Lung (tissue), 11 donors: ENCODE measurements at regions not wholly inside any gene's neighbourhood (a gene's known extent, or its start where the extent isn't known, plus 50 kb on each side); places are given as distances from the start of the nearest gene placed in this dataset.
A peak's percentile ranks its signal among the peaks of the same experiment; 100 is the strongest.

Experiments used
- ATAC-seq: fragments of 200-7000 bp; cut with Tn5 transposase; one replicate; pipeline ENCODE4 v1.9.1; 2020; ENCODE audit warnings: moderate number of reproducible peaks; ENCODE audit not compliant: insufficient read depth, low FRiP score
- DNase-seq, 3 donors: peaks; one replicate each; pipeline ENCODE4 v3.0.0-alpha.2; 2013 to 2017
- H3K27ac ChIP-seq, 2 donors: one replicate each; pipeline ENCODE4 v1.5.1; 2013; ENCODE audit warnings: mild to moderate bottlenecking in 2 of 2, moderate library complexity in 2 of 2, control low read depth in 1 of 2, inconsistent platforms in 1 of 2, low read depth in 1 of 2, low read length in 1 of 2
- H3K27me3 ChIP-seq, 3 donors: one replicate each; pipeline ENCODE4 v1.5.1; 2013; ENCODE audit warnings: low read length in 2 of 3; ENCODE audit not compliant: control insufficient read depth in 3 of 3, insufficient read depth in 3 of 3
- H3K36me3 ChIP-seq, 4 donors: one replicate each; pipeline ENCODE4 v1.5.1; 2013; ENCODE audit warnings: low read length in 4 of 4, mild to moderate bottlenecking in 1 of 4, moderate library complexity in 1 of 4; ENCODE audit not compliant: control insufficient read depth in 4 of 4, insufficient read depth in 4 of 4
- H3K4me1 ChIP-seq, 5 donors: one replicate each; pipeline ENCODE4 v1.5.1; 2013; ENCODE audit warnings: low read length in 5 of 5, mild to moderate bottlenecking in 2 of 5, moderate library complexity in 1 of 5; ENCODE audit not compliant: control insufficient read depth in 5 of 5, insufficient read depth in 5 of 5
- H3K4me3 ChIP-seq: one replicate; pipeline ENCODE4 v1.5.1; 2013; ENCODE audit warnings: mild to moderate bottlenecking, control low read depth, moderate library complexity
- H3K9ac ChIP-seq, 2 donors: one replicate each; pipeline ENCODE4 v1.5.1; 2013; ENCODE audit warnings: low read length in 2 of 2, control low read depth in 1 of 2; ENCODE audit not compliant: insufficient read depth in 1 of 2
- H3K9me3 ChIP-seq, 4 donors: one replicate each; pipeline ENCODE4 v1.5.1; 2013; ENCODE audit warnings: low read length in 3 of 4, mild to moderate bottlenecking in 1 of 4, moderate library complexity in 1 of 4; ENCODE audit not compliant: control insufficient read depth in 4 of 4, insufficient read depth in 3 of 4
- CTCF ChIP-seq: IDR thresholded peaks from 2 replicates; pipeline ENCODE4 v1.5.1; 2012; ENCODE audit warnings: mild to moderate bottlenecking; ENCODE audit errors: control extremely low read depth, extremely low read depth
- WGBS, 2 donors: extraction: QIAGEN DNeasy Blood & Tissue Kit; methylation state at CpG; one replicate each; pipeline ENCODE4 v1.1.7; 2013; 5-methylcytosine and 5-hydroxymethylcytosine counted together
- donor health status: control.
- donor health status: control.
- donor health status: Bipolar disorder and iron deficiency.
- donor health status: healthy.
- donor health status: DM: yes; HTN: yes; CAD: no.

GRCh38 chr3:76950590-76950989 lies 89.3 kb upstream of the ROBO2 start:
- no peaks in the 10 kb centered on the region for H3K9me3 ChIP-seq
- H3K36me3 ChIP-seq = no peaks in the 10 kb centered on the region
- no peak for TF ChIP-seq CTCF
- H3K4me3 ChIP-seq = no peak overlapping the region
- DNase-seq (no peak), ATAC-seq (no peak)
- H3K27me3 ChIP-seq = no peaks in the 10 kb centered on the region
- no peak overlapping the region for H3K9ac ChIP-seq
- no peak overlapping the region for H3K27ac ChIP-seq
- WGBS, 2 donors = 94 to 95% methylated on average over 3 of the region's 3 CpGs
- peaks cover 0 to 16% (median 0%) of the 10 kb centered on the region in 5 donors for H3K4me1 ChIP-seq

- H3K4me3 ChIP-seq = no peak overlapping the region
- 84 to 86% methylated on average over 1 of the region's 1 CpG for WGBS, 2 donors
Measured at GRCh38 chr3:76954412-76954811, 85.5 kb upstream of the ROBO2 start.

GRCh38 chr3:76958274-76958673 lies 81.6 kb upstream of the ROBO2 start:
- TF ChIP-seq CTCF = no peak

More at GRCh38 chr3:76954412-76954811, 85.5 kb upstream of the ROBO2 start:
- Histone ChIP-seq H3K36me3 (no peaks in the 10 kb centered on the region), H3K27me3 (no peaks in the 10 kb centered on the region), H3K4me1 (peaks cover 0 to 19% (median 0%) of the 10 kb centered on the region in 5 donors), H3K9ac (no peak overlapping the region), H3K27ac (no peak overlapping the region), H3K9me3 (no peaks in the 10 kb centered on the region)
- DNase-seq = no peak
- ATAC-seq = no peak
- TF ChIP-seq CTCF = no peak

GRCh38 chr3:76958861-76959260 lies 81.0 kb upstream of the ROBO2 start:
- 84 to 88% methylated on average over 1 of the region's 1 CpG for WGBS, 2 donors
- Histone ChIP-seq H3K9ac (no peak overlapping the region), H3K9me3 (no peaks in the 10 kb centered on the region), H3K27ac (no peak overlapping the region), H3K4me3 (no peak overlapping the region), H3K27me3 (no peaks in the 10 kb centered on the region), H3K36me3 (no peaks in the 10 kb centered on the region), H3K4me1 (peaks cover 0 to 14% (median 0%) of the 10 kb centered on the region in 5 donors)
- TF ChIP-seq CTCF = no peak
- no peak for DNase-seq
- no peak for ATAC-seq

More at GRCh38 chr3:76958274-76958673, 81.6 kb upstream of the ROBO2 start:
- Histone ChIP-seq H3K27ac (no peak overlapping the region), H3K9ac (no peak overlapping the region), H3K4me3 (no peak overlapping the region), H3K9me3 (no peaks in the 10 kb centered on the region), H3K27me3 (no peaks in the 10 kb centered on the region), H3K4me1 (peaks cover 0 to 14% (median 0%) of the 10 kb centered on the region in 5 donors), H3K36me3 (no peaks in the 10 kb centered on the region)
- ATAC-seq = no peak
- peak in 2 of 3 donors; percentile 40 to 63 for DNase-seq
